ENCODE measurements at regions not wholly inside any gene's neighbourhood (a gene's known extent, or its start where the extent isn't known, plus 50 kb on each side); places are given as distances from the start of the nearest gene placed in this dataset.
"Not testable (repeated sequence)": the region's sequence is repeated elsewhere in the genome, so short reads cannot be mapped to it uniquely, and the experiment has no call there.

DNA sequence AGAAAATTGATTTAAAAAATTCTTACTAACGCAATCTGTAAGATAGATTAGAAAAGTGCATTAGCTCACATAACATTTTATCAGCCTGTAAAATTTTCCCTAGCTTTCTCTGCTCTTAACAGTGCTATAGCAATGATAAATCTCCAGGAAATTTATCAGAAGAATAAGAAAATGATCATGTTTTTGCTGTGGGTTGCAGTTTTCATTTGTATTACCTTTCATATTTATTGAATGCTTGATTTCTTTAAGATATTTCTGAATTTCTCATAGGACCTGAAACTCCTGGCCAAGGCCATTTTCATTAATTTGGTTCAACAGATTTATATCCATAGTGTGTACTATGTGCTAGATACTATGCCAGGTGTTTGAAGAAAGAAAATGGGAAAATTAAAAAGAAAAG lies 130.3 kb upstream of the STARD13 start:
- DNase-seq: no peak

- not testable (repeated sequence) for DNase-seq
Observed at GRCh38 chr13:33418224-33418953, 132.8 kb upstream of the STARD13 start.

DNA sequence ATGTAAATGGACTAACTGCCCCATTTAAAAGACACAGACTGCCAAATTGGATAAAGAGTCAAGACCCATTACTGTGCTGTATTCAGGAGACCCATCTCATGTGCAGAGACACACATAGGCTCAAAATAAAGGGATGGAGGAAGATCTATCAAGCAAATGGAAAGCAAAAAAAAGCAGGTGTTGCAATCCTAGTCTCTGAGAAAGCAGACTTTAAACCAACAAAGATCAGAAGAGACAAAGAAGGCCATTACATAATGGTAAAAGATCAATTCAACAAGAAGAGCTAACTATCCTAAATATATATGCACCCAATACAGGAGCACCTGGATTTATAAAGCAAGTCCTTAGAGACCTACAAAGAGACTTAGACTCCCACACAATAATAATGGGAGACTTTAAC lies 134.6 kb upstream of the STARD13 start:
- DNase-seq: not testable (repeated sequence)

- no peak for DNase-seq
Observed at GRCh38 chr13:33426131-33426530, 140.6 kb upstream of the STARD13 start.

DNA sequence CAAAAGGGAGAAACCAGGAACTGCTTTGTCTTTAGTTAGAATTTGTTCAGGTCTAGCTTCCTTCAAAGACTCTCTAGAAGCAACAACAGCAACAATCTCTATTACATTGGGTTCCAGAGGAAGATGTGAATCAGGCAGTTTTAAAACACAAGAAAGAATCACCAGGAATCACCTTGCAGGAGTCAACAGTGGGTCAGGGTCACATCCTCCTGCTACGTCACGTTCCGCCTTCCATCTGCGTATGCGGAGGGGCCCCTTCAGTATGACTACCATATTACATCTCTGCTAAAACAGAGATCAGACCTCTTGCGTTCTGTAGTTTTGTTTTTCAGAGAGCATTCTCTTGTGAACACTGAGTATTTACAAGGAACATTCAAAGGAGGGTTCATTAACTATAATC lies 147.8 kb upstream of the STARD13 start:
- no peak for DNase-seq

DNA sequence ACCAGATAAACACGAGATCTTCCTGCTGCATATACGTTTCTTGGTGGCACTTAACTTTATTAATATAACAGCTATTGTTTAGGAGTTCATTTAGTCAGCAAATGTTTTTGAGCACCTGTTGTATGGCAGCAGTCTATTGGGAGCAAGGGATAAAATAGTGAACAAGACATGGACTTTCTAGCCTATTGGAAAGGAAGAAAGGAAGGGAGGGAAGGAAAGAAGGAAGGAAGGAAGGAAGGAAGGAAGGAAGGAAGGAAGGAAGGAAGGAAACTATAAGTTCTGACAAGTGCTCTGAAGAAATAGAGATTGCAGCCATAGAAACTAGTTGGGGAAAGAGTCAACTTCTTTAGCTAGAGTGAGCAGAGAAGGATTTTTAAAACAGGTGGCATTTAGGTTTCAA lies 149.1 kb upstream of the STARD13 start:
- DNase-seq: no peak

GRCh38 chr13:33435207-33435606 lies 149.7 kb upstream of the STARD13 start:
- DNase-seq: no peak

DNA sequence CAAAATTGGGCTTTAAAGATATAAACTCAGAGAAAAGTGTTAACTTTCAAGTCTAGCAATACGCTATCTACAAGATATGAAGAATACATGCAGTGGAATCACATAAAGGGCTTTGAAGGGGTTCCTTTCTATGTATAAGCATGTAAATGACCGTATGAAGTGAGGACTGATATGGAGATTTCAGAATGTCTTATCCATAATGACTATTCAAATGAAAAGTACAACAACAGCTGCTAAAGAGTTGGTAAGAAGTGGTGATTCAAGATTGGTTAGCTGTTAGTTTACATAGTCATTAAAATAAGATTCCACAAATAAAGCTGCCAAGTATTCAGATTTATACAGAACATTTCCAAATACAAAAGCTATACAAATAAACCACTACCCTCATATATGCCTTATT lies 153.4 kb upstream of the STARD13 start:
- DNase-seq: no peak

DNA sequence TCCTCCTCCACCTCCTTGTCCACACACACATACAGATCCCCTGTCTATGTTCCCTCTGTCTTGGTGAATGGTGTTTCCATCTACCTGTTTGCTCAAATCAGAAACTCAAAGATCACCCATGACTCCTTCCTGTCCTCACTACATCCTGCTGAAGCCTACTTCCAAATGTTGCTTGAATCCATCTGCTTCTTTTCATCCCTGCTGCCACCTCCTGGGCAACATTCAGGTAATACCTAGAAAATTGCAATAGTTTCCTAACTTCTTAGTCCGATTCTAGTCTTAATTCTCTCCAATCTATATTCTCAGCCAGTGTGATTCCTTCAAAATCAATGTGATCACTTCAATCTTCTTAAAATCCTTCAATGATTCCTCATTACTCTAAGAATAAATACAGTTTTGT lies 155.5 kb upstream of the STARD13 start:
- no peak for DNase-seq

DNA sequence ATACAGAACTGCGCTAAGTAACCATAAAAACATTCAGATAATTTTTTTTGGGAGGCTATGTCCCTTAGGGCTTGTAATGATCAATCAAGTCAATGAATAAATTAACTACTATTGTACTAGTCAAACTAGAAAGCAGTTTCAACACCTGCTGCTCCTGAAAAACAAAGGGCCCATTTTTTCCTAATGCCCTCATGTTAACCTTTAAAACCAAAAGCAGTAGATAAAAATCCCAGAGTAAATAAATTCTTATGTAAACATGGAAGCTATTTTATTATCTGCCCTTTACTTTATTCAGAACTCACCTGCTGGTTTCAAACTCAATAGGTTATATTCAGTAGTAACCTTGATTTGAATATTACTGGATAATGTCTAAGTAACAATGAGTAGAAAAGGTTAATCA lies 159.5 kb upstream of the STARD13 start:
- DNase-seq: no peak

DNA sequence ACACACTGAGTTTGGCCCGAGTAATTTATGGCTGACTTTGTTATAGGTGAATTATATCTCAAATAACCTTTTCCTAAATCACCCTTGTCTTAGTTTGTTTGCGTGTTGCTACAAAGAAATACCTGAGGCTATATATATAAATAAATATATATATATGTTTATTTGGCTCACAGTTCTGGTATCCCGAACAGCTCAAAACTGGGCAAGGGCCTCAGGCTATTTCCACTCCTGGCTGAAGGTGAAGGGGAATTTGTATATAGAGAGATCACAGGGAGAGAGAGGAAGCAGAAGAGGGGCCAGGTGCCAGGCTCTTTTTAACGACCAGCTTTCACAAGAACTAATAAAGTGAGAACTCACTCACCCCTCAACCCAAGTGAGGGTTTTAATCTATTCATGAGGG lies 159.9 kb upstream of the STARD13 start:
- DNase-seq: no peak

- DNase-seq: no peak
Observed at GRCh38 chr13:33446821-33447725, 161.5 kb upstream of the STARD13 start.

DNA sequence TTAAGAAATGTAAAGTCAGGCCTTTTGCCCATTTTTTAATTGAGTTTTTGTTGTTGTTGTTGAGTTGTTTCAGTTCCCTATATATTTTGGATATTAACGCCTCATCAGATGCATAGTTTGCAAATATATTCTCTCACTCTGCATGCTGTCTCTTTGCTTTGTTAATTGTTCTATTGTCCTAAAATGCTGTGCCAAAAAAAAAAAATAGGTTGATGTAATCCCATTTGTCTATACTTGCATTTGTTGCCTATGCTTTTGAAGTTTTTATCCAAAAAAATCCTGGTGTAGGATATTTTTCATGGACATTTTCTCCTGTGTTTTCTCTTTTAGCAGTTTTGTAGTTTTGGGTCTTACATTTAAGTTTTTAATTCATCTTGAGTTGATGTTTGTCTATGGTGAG lies 163.3 kb upstream of the STARD13 start:
- no peak for DNase-seq

GRCh38 chr13:33450956-33451709 lies 165.6 kb upstream of the STARD13 start:
- DNase-seq: no peak

GRCh38 chr13:33452873-33453517 lies 167.4 kb upstream of the STARD13 start:
- DNase-seq: no peak

DNA sequence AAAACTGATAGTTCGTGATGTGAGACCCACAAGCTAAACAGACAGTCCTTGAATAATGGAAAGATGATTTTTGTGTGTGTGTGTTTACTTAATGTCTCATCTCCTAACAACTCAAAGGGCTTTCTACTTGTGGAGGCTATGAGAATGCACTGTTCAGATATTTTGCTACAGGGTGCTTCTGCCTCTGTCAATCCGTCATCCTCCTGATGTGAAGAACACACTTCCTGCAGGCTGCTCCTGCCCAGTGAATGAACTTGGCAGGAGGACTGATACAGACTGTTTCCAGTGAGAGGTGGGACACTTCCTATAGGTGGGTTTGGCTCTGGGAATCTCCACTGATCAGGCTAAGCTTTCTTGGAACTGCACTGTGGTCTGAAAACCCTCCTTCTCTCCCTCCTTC lies 168.4 kb upstream of the STARD13 start:
- DNase-seq: no peak

GRCh38 chr13:33454844-33455705 lies 169.5 kb upstream of the STARD13 start:
- DNase-seq: no peak

DNA sequence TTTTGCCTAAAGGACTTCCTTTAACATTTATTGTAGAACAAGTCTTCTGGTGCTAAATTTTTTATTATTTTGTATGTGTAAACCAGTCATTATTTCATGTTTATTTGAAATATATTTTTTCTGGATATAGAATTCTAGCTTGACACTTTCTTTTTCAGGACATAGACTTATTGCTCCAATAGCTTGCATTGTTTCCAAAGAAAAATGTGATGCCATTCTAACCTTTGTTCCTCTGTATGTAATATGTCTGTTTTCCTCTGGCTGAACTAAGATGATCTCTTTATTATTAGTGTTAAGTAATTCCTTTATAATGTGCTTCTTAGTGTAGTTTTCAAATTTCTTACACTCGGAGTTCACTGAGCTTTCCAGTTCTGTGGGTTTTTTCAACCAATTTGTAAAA lies 174.1 kb upstream of the STARD13 start:
- DNase-seq: no peak

DNA sequence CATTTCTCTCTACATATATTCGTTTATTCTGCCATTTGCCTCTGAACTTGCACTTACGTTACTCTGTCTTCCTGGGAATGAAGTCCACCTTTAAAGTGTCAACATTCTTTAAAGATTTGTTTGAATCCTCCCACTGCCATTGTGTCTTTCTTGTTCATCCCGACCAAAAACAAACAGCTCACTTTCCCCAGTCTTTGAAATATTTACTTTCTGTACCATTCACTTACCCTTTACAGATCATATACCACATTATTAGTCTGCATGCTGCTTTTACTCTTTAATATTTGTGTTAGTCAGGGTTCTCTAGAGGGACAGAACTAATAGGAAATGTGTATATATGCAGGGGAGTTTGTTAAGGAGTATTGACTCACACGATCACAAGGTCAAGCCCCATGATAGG lies 176.6 kb upstream of the STARD13 start:
- no peak for DNase-seq

DNA sequence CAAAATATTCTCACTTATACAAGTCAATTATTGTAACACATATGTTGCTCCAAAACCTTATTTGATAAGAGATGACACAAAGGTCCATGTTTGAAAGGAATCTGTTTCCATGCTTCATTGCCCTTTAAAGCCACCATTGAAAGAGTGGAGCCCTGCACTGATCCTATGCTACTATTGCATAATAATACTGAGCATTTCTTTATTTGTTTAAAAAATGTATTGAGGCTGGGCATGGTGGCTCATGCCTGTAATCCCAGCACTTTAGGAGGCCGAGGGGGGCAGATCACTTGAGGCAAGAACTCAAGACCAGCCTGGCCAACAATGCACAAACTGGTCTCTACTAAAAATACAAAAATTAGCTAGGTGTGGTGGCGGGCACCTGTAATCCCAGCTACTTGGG lies 178.8 kb upstream of the STARD13 start:
- DNase-seq: no peak

- DNase-seq: no peak
Observed at GRCh38 chr13:33466262-33466661, 180.7 kb upstream of the STARD13 start.

DNA sequence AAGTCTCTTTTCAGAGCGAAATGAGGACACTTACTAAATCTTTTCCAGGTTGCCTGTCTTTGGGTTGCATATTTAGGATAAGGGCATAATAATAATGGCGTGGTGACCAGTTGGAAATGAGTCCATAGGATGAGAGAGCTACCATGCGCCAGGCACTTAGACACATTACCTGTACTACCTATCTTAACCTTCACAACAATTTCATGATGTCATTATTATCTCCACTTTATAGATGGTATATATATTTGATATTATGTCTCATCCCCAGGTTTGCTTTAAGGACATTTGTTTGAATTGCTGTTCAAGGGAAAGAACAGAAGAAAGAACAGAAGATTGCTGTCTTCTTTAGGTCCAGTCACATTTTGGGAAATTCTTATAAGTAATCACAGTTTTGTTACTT lies 182.0 kb upstream of the STARD13 start:
- no peak for DNase-seq

Data from right kidney (tissue), 1 donor.